ENCODE measurements at regions not wholly inside any gene's neighbourhood (a gene's known extent, or its start where the extent isn't known, plus 50 kb on each side); places are given as distances from the start of the nearest gene placed in this dataset.

- POLR2A ChIA-PET: no interaction called here
- H3K4me1 Mint-ChIP-seq: peaks cover 19% of the 10 kb centered on the region
Observed at GRCh38 chr6:144413418-144413817, 128.3 kb downstream of the UTRN start.

GRCh38 chr6:144415014-144415413, 129.9 kb downstream of the UTRN start:
- H3K36me3 Mint-ChIP-seq: peaks cover 9% of the 10 kb centered on the region; the same call in 1 of the 2 replicates
- peaks cover 8% of the 10 kb centered on the region for H3K9me3 Mint-ChIP-seq
- ChIA-PET POLR2A (no interaction called here), CTCF (no interaction called here)
- TF ChIP-seq ATF1 (CRISPR knock-in tag; IDR thresholded peaks at IDR 0.05): no peak
- TF ChIP-seq ZNF138 (CRISPR knock-in tag; conservative IDR thresholded peaks at IDR 0.05): no peak
- TF ChIP-seq GABPB1 (CRISPR knock-in tag; IDR thresholded peaks at IDR 0.05): peak; percentile 89
- peaks cover 20% of the 10 kb centered on the region for H3K4me1 Mint-ChIP-seq
- H3K4me3 Mint-ChIP-seq: no peak overlapping the region
- H3K27me3 Mint-ChIP-seq (ENCODE audit: low read depth): no peaks in the 10 kb centered on the region
- H3K27ac Mint-ChIP-seq: no peak overlapping the region
- no peak for ATAC-seq
- DNase-seq (ENCODE audit: low spot score): no peak

More at GRCh38 chr6:144413418-144413817, 128.3 kb downstream of the UTRN start:
- H3K27me3 Mint-ChIP-seq (ENCODE audit: low read depth): no peaks in the 10 kb centered on the region
- CTCF ChIA-PET: no interaction called here
- peaks cover 8% of the 10 kb centered on the region for H3K9me3 Mint-ChIP-seq
- H3K4me3 Mint-ChIP-seq: no peak overlapping the region
- H3K36me3 Mint-ChIP-seq: peaks cover 9% of the 10 kb centered on the region; the same call in 1 of the 2 replicates
- ATAC-seq: no peak
- DNase-seq (ENCODE audit: low spot score): no peak
- H3K27ac Mint-ChIP-seq: no peak overlapping the region; the same call in 1 of the 2 replicates
- TF ChIP-seq CREB1 (CRISPR knock-in tag; IDR thresholded peaks at IDR 0.05) (no peak), MAX (CRISPR knock-in tag; IDR thresholded peaks at IDR 0.05) (no peak), CREM (CRISPR knock-in tag; IDR thresholded peaks at IDR 0.05) (no peak), NFE2L1 (CRISPR knock-in tag; IDR thresholded peaks at IDR 0.05) (no peak), SMAD4 (CRISPR knock-in tag; IDR thresholded peaks at IDR 0.05) (no peak), AR (CRISPR knock-in tag; IDR thresholded peaks at IDR 0.05) (no peak), CBFB (CRISPR knock-in tag; IDR thresholded peaks at IDR 0.05; ENCODE audit: low read depth) (no peak), ZNF317 (CRISPR knock-in tag; IDR thresholded peaks at IDR 0.05; ENCODE audit: borderline replicate concordance, low read depth) (no peak), ZNF121 (CRISPR knock-in tag; IDR thresholded peaks at IDR 0.05) (no peak), STAT6 (CRISPR knock-in tag; conservative IDR thresholded peaks at IDR 0.05; ENCODE audit: low read depth) (no peak), FOXP1 (CRISPR knock-in tag; IDR thresholded peaks at IDR 0.05; ENCODE audit: borderline replicate concordance) (no peak)

GRCh38 chr6:144415835-144416237, 130.7 kb downstream of the UTRN start:
- ATAC-seq (no peak), DNase-seq (ENCODE audit: low spot score) (no peak)
- Mint-ChIP-seq H3K4me1 (peaks cover 27% of the 10 kb centered on the region), H3K36me3 (peaks cover 5% of the 10 kb centered on the region; the same call in 1 of the 2 replicates), H3K27me3 (ENCODE audit: low read depth) (no peaks in the 10 kb centered on the region), H3K9me3 (peaks cover 4% of the 10 kb centered on the region), H3K27ac (no peak overlapping the region), H3K4me3 (no peak overlapping the region)
- CTCF ChIA-PET: no interaction called here
- POLR2A ChIA-PET: no interaction called here
- no peak for TF ChIP-seq ZMAT4 (CRISPR knock-in tag; IDR thresholded peaks at IDR 0.05)
- no peak for TF ChIP-seq RORB (CRISPR knock-in tag; IDR thresholded peaks at IDR 0.05)
- TF ChIP-seq EMX1 (CRISPR knock-in tag; IDR thresholded peaks at IDR 0.05): no peak
- no peak for TF ChIP-seq ARID4B (CRISPR knock-in tag; IDR thresholded peaks at IDR 0.05; ENCODE audit: borderline replicate concordance)
- TF ChIP-seq NFATC4 (CRISPR knock-in tag; IDR thresholded peaks at IDR 0.05): no peak
- no peak for TF ChIP-seq IRF1 (CRISPR knock-in tag; IDR thresholded peaks at IDR 0.05)
- TF ChIP-seq SMAD3 (CRISPR knock-in tag; IDR thresholded peaks at IDR 0.05; ENCODE audit: borderline replicate concordance): no peak

Data from WTC11 (cell line).